SK-N-SH (cell line): ENCODE measurements at regions not wholly inside any gene's neighbourhood (a gene's known extent, or its start where the extent isn't known, plus 50 kb on each side); places are given as distances from the start of the nearest gene placed in this dataset.
A peak's percentile ranks its signal among the peaks of the same experiment; 100 is the strongest.

Experiments
- EP300 ChIP-seq, 2 experiments: IDR thresholded peaks; 2 replicates each; pipeline versions ENCODE4 v1.4.0 to v1.6.1; 2012; ENCODE audit warnings: borderline replicate concordance in 1 of 2, low read depth in 1 of 2, low read length in 1 of 2
- GABPA ChIP-seq: IDR thresholded peaks from 2 replicates; pipeline ENCODE4 v1.4.0; 2012; ENCODE audit warnings: low read depth, mild to moderate bottlenecking
- SIN3A ChIP-seq: IDR thresholded peaks from 2 replicates; pipeline ENCODE4 v1.6.1; 2012; ENCODE audit warnings: low read depth, mild to moderate bottlenecking, low read length, moderate library complexity, borderline replicate concordance
- TF ChIP-seq, protein P1 (sequence below): fragments of 200-600 bp; sonication (generic); IDR thresholded peaks from 2 replicates; pipeline ENCODE4 v1.6.1; 2017; ENCODE audit warnings: antibody characterized with exemption, mild to moderate bottlenecking, moderate library complexity

- TF ChIP-seq, protein P1, sequence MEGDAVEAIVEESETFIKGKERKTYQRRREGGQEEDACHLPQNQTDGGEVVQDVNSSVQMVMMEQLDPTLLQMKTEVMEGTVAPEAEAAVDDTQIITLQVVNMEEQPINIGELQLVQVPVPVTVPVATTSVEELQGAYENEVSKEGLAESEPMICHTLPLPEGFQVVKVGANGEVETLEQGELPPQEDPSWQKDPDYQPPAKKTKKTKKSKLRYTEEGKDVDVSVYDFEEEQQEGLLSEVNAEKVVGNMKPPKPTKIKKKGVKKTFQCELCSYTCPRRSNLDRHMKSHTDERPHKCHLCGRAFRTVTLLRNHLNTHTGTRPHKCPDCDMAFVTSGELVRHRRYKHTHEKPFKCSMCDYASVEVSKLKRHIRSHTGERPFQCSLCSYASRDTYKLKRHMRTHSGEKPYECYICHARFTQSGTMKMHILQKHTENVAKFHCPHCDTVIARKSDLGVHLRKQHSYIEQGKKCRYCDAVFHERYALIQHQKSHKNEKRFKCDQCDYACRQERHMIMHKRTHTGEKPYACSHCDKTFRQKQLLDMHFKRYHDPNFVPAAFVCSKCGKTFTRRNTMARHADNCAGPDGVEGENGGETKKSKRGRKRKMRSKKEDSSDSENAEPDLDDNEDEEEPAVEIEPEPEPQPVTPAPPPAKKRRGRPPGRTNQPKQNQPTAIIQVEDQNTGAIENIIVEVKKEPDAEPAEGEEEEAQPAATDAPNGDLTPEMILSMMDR: no peak
- TF ChIP-seq GABPA (no peak), SIN3A (no peak), EP300 (IDR thresholded peaks at IDR 0.05; ENCODE audit: borderline replicate concordance in 1 of 2, low read depth in 1 of 2, low read length in 1 of 2) (peak in 1 of 2 experiments; percentile 69; a peak in 2 of 4 replicates)
Observed at GRCh38 chr22:26811647-26811992, 154.2 kb downstream of the MIAT start.
